Liver (tissue), 3 donors: ENCODE measurements at regions not wholly inside any gene's neighbourhood (a gene's known extent, or its start where the extent isn't known, plus 50 kb on each side); places are given as distances from the start of the nearest gene placed in this dataset.
A peak's percentile ranks its signal among the peaks of the same experiment; 100 is the strongest.

Experiments
- EGR1 ChIP-seq, 2 donors: IDR thresholded peaks; 2 replicates each; pipeline ENCODE4 v1.6.1; 2016 to 2018; ENCODE audit warnings: antibody characterized with exemption in 2 of 2, low read depth in 2 of 2
- HNF4G ChIP-seq: IDR thresholded peaks from 2 replicates; pipeline ENCODE4 v1.6.1; 2016; ENCODE audit warnings: antibody characterized with exemption
- NR2F2 ChIP-seq: IDR thresholded peaks from 2 replicates; pipeline ENCODE4 v1.6.1; 2016; ENCODE audit warnings: antibody characterized with exemption
- RXRA ChIP-seq, 2 donors: IDR thresholded peaks; 2 replicates each; pipeline ENCODE4 v1.6.1; 2017 to 2018; ENCODE audit warnings: antibody characterized with exemption in 2 of 2, mild to moderate bottlenecking in 1 of 2
- SP1 ChIP-seq: IDR thresholded peaks from 2 replicates; pipeline ENCODE4 v1.6.1; 2018; ENCODE audit warnings: antibody characterized with exemption, mild to moderate bottlenecking
- YY1 ChIP-seq: IDR thresholded peaks from 2 replicates; pipeline ENCODE4 v1.6.1; 2016; ENCODE audit warnings: antibody characterized with exemption, mild to moderate bottlenecking
- TF ChIP-seq, protein P1 (sequence below): fragments of 150-350 bp; IDR thresholded peaks from 2 replicates; pipeline ENCODE4 v1.5.1; 2017; ENCODE audit warnings: improper control_type of control experiment, low read depth, low read length; ENCODE audit not compliant: missing input control
- TF ChIP-seq, protein P2 (sequence below): IDR thresholded peaks from 2 replicates; pipeline ENCODE4 v1.6.1; 2016; ENCODE audit warnings: antibody characterized with exemption
- TF ChIP-seq, protein P3 (sequence below): IDR thresholded peaks from 2 replicates; pipeline ENCODE4 v1.6.1; 2016; ENCODE audit warnings: antibody characterized with exemption
- TF ChIP-seq, protein P4 (sequence below): IDR thresholded peaks from 2 replicates; pipeline ENCODE4 v1.6.1; 2016; ENCODE audit warnings: antibody characterized with exemption, mild to moderate bottlenecking
- donor health status: healthy.
- donor health status: healthy.

DNA sequence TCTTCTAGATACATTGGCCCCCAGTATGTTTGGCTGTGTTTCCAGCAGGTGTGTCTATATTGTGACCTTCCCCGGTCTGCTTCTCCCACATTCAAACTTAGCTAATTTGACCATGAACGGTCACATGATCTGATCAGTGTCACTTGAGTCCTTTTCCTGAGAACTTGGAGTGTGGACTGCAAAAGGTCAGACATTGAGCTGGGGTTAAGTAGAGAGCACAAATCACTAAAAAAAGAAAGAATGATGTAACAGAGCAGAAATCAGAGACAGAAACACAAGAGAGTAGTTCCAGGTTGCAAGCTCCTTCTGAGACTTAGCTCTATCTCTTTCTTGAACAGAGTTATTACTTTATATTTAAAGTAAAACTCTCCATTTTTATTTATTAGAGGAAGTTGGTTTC lies 733.9 kb downstream of the CBLN4 start:
- TF ChIP-seq, protein P1, sequence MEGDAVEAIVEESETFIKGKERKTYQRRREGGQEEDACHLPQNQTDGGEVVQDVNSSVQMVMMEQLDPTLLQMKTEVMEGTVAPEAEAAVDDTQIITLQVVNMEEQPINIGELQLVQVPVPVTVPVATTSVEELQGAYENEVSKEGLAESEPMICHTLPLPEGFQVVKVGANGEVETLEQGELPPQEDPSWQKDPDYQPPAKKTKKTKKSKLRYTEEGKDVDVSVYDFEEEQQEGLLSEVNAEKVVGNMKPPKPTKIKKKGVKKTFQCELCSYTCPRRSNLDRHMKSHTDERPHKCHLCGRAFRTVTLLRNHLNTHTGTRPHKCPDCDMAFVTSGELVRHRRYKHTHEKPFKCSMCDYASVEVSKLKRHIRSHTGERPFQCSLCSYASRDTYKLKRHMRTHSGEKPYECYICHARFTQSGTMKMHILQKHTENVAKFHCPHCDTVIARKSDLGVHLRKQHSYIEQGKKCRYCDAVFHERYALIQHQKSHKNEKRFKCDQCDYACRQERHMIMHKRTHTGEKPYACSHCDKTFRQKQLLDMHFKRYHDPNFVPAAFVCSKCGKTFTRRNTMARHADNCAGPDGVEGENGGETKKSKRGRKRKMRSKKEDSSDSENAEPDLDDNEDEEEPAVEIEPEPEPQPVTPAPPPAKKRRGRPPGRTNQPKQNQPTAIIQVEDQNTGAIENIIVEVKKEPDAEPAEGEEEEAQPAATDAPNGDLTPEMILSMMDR = no peak
- TF ChIP-seq EGR1 (IDR thresholded peaks at IDR 0.05; ENCODE audit: low read depth in 2 of 2) (no peak), HNF4G (no peak), RXRA (IDR thresholded peaks at IDR 0.05) (no peak), YY1 (no peak), SP1 (no peak), NR2F2 (peak; percentile 44)
- TF ChIP-seq, protein P2, sequence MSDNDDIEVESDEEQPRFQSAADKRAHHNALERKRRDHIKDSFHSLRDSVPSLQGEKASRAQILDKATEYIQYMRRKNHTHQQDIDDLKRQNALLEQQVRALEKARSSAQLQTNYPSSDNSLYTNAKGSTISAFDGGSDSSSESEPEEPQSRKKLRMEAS = no peak
- TF ChIP-seq, protein P3, sequence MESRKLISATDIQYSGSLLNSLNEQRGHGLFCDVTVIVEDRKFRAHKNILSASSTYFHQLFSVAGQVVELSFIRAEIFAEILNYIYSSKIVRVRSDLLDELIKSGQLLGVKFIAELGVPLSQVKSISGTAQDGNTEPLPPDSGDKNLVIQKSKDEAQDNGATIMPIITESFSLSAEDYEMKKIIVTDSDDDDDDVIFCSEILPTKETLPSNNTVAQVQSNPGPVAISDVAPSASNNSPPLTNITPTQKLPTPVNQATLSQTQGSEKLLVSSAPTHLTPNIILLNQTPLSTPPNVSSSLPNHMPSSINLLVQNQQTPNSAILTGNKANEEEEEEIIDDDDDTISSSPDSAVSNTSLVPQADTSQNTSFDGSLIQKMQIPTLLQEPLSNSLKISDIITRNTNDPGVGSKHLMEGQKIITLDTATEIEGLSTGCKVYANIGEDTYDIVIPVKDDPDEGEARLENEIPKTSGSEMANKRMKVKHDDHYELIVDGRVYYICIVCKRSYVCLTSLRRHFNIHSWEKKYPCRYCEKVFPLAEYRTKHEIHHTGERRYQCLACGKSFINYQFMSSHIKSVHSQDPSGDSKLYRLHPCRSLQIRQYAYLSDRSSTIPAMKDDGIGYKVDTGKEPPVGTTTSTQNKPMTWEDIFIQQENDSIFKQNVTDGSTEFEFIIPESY = no peak
- TF ChIP-seq, protein P4, sequence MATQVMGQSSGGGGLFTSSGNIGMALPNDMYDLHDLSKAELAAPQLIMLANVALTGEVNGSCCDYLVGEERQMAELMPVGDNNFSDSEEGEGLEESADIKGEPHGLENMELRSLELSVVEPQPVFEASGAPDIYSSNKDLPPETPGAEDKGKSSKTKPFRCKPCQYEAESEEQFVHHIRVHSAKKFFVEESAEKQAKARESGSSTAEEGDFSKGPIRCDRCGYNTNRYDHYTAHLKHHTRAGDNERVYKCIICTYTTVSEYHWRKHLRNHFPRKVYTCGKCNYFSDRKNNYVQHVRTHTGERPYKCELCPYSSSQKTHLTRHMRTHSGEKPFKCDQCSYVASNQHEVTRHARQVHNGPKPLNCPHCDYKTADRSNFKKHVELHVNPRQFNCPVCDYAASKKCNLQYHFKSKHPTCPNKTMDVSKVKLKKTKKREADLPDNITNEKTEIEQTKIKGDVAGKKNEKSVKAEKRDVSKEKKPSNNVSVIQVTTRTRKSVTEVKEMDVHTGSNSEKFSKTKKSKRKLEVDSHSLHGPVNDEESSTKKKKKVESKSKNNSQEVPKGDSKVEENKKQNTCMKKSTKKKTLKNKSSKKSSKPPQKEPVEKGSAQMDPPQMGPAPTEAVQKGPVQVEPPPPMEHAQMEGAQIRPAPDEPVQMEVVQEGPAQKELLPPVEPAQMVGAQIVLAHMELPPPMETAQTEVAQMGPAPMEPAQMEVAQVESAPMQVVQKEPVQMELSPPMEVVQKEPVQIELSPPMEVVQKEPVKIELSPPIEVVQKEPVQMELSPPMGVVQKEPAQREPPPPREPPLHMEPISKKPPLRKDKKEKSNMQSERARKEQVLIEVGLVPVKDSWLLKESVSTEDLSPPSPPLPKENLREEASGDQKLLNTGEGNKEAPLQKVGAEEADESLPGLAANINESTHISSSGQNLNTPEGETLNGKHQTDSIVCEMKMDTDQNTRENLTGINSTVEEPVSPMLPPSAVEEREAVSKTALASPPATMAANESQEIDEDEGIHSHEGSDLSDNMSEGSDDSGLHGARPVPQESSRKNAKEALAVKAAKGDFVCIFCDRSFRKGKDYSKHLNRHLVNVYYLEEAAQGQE = no peak
